Sigmoid colon (tissue), 4 donors: ENCODE measurements at regions not wholly inside any gene's neighbourhood (a gene's known extent, or its start where the extent isn't known, plus 50 kb on each side); places are given as distances from the start of the nearest gene placed in this dataset.
"Not testable (repeated sequence)": the region's sequence is repeated elsewhere in the genome, so short reads cannot be mapped to it uniquely, and the experiment has no call there.

Experiments used
- CTCF ChIP-seq, 4 experiments: fragments of 450-650 bp in 3 of 4; fragments of 200-600 bp in 1 of 4; IDR thresholded peaks; one replicate each; pipeline ENCODE4 v1.5.1; 2016 to 2019; ENCODE audit warnings: antibody characterized with exemption in 4 of 4, mild to moderate bottlenecking in 3 of 4, moderate library complexity in 2 of 4
- POLR2AphosphoS5 ChIP-seq, 4 donors: sonication (generic); formaldehyde crosslinking; IDR thresholded peaks; one replicate each; pipeline ENCODE4 v1.6.1; 2017; ENCODE audit warnings: antibody characterized with exemption in 4 of 4

GRCh38 chr21:9006553-9007323 is 1514.6 kb upstream of the TPTE start:
- not testable (repeated sequence) for TF ChIP-seq CTCF, POLR2AphosphoS5 (IDR thresholded peaks at IDR 0.05)
